ENCODE measurements at regions not wholly inside any gene's neighbourhood (a gene's known extent, or its start where the extent isn't known, plus 50 kb on each side); places are given as distances from the start of the nearest gene placed in this dataset.
"Not testable (repeated sequence)": the region's sequence is repeated elsewhere in the genome, so short reads cannot be mapped to it uniquely, and the experiment has no call there.

DNA sequence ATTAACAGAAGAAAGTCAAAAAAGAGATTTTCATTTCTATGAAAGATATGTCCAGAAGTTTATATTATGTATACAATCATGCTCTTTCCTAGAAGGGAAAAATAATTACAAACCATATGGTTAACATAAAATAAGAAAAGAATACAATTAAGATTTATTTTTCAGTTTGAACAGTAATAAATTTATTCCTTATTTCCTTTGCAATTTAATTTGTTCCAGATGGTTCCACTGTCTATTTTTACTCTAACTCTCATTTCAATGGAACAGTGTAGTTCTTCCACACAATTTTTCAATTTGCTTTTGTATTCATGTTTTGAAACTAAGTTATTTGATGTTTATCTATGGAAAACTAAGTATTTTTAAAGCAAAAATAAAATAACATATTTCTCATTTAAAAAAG lies 1026.3 kb downstream of the TAF11L14 start:
- no peak for DNase-seq
- Mint-ChIP-seq H3K27ac (no peak overlapping the region), H3K27me3 (no peaks in the 10 kb centered on the region), H3K4me1 (ENCODE audit: low read depth) (no peaks in the 10 kb centered on the region), H3K9me3 (no peaks in the 10 kb centered on the region), H3K36me3 (ENCODE audit: low read depth) (no peaks in the 10 kb centered on the region), H3K4me3 (no peak overlapping the region)
- POLR2A ChIA-PET = no interaction called here
- ATAC-seq = no peak
- intact Hi-C loops (cut with micrococcal nuclease) = no loop called here
- TF ChIP-seq, protein P1, sequence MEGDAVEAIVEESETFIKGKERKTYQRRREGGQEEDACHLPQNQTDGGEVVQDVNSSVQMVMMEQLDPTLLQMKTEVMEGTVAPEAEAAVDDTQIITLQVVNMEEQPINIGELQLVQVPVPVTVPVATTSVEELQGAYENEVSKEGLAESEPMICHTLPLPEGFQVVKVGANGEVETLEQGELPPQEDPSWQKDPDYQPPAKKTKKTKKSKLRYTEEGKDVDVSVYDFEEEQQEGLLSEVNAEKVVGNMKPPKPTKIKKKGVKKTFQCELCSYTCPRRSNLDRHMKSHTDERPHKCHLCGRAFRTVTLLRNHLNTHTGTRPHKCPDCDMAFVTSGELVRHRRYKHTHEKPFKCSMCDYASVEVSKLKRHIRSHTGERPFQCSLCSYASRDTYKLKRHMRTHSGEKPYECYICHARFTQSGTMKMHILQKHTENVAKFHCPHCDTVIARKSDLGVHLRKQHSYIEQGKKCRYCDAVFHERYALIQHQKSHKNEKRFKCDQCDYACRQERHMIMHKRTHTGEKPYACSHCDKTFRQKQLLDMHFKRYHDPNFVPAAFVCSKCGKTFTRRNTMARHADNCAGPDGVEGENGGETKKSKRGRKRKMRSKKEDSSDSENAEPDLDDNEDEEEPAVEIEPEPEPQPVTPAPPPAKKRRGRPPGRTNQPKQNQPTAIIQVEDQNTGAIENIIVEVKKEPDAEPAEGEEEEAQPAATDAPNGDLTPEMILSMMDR (IDR thresholded peaks at IDR 0.05) = no peak
- CTCF ChIA-PET = no interaction called here

GRCh38 chr5:18662231-18662630 lies 1028.0 kb downstream of the TAF11L14 start:
- POLR2A ChIA-PET = no interaction called here

GRCh38 chr5:18674212-18674611 lies 1040.0 kb downstream of the TAF11L14 start:
- H3K4me1 Mint-ChIP-seq (ENCODE audit: low read depth); ATAC-seq; H3K27me3 Mint-ChIP-seq; POLR2A ChIA-PET; intact Hi-C loops (cut with micrococcal nuclease); H3K4me3 Mint-ChIP-seq; DNase-seq; H3K36me3 Mint-ChIP-seq (ENCODE audit: low read depth); H3K9me3 Mint-ChIP-seq; H3K27ac Mint-ChIP-seq; CTCF ChIA-PET: not testable (repeated sequence)

More at GRCh38 chr5:18662231-18662630, 1028.0 kb downstream of the TAF11L14 start:
- no peaks in the 10 kb centered on the region for H3K36me3 Mint-ChIP-seq (ENCODE audit: low read depth)
- no peak overlapping the region for H3K27ac Mint-ChIP-seq
- H3K27me3 Mint-ChIP-seq = no peaks in the 10 kb centered on the region
- DNase-seq (no peak), ATAC-seq (no peak)
- intact Hi-C loops (cut with micrococcal nuclease) = no loop called here
- H3K4me3 Mint-ChIP-seq = no peak overlapping the region
- TF ChIP-seq, protein P1 (IDR thresholded peaks at IDR 0.05) = no peak
- CTCF ChIA-PET = no interaction called here
- no peaks in the 10 kb centered on the region for H3K4me1 Mint-ChIP-seq (ENCODE audit: low read depth)
- H3K9me3 Mint-ChIP-seq = no peaks in the 10 kb centered on the region

DNA sequence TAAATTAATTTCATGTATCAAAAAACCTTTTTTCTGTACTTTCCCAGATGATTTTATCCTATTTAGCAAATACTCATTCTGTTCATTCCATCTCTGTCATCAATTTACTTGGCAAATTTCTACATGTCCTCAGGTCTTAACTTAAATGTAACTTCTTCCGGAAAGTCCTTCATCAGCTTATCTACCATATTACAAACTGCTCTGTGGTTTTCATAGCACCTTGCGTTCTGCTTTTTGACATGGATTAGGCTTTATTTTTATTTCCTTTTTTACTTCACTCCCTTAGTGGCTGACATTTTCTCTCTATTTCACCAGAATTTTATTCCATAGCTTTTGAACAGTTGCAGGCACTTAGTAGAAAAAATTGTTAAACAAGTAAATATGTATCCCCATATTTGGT lies 1040.8 kb downstream of the TAF11L14 start:
- intact Hi-C loops (cut with micrococcal nuclease) = no loop called here
- H3K27ac Mint-ChIP-seq = no peak overlapping the region
- DNase-seq (no peak), ATAC-seq (no peak)
- H3K27me3 Mint-ChIP-seq = peaks cover 4% of the 10 kb centered on the region
- peaks cover 2% of the 10 kb centered on the region for H3K36me3 Mint-ChIP-seq (ENCODE audit: low read depth)
- no peaks in the 10 kb centered on the region for H3K4me1 Mint-ChIP-seq (ENCODE audit: low read depth)
- CTCF ChIA-PET = no interaction called here
- TF ChIP-seq, protein P1 (IDR thresholded peaks at IDR 0.05) = no peak
- POLR2A ChIA-PET = no interaction called here
- peaks cover 4% of the 10 kb centered on the region for H3K9me3 Mint-ChIP-seq
- H3K4me3 Mint-ChIP-seq = no peak overlapping the region

GRCh38 chr5:18686253-18686652 lies 1052.0 kb downstream of the TAF11L14 start:
- H3K27me3 Mint-ChIP-seq = no peaks in the 10 kb centered on the region
- CTCF ChIA-PET = no interaction called here

More at GRCh38 chr5:18686253-18686652, 1052.0 kb downstream of the TAF11L14 start:
- POLR2A ChIA-PET = no interaction called here
- intact Hi-C loops (cut with micrococcal nuclease) = no loop called here
- no peak for DNase-seq
- Mint-ChIP-seq H3K4me3 (no peak overlapping the region), H3K9me3 (peaks cover 4% of the 10 kb centered on the region), H3K27ac (no peak overlapping the region), H3K4me1 (ENCODE audit: low read depth) (no peaks in the 10 kb centered on the region), H3K36me3 (ENCODE audit: low read depth) (no peaks in the 10 kb centered on the region)
- ATAC-seq = no peak
- TF ChIP-seq, protein P1 (IDR thresholded peaks at IDR 0.05) = no peak

All from activated CD8-positive, alpha-beta T cell treated with anti-CD3 and anti-CD28 coated beads for 36 hours (primary cell).